Sciatic nerve (tissue), 2 donors: ENCODE measurements at regions not wholly inside any gene's neighbourhood (a gene's known extent, or its start where the extent isn't known, plus 50 kb on each side); places are given as distances from the start of the nearest gene placed in this dataset.
"Not testable (repeated sequence)": the region's sequence is repeated elsewhere in the genome, so short reads cannot be mapped to it uniquely, and the experiment has no call there.

ENCODE experiments used
- ATAC-seq: fragments of 200-7000 bp; cut with Tn5 transposase; one replicate; pipeline ENCODE4 v1.9.1; 2020; ENCODE audit warnings: mild to moderate bottlenecking, moderate library complexity
- DNase-seq: peaks from one replicate; pipeline ENCODE4 v3.0.0-alpha.2; 2020; ENCODE audit warnings: low spot score
- intact Hi-C: fragments of 100-400 bp; cut with DNase I; formaldehyde crosslinking; loops from one replicate; pipeline ENCODE4 v1.14.2; 2022
- donor health status: DM: no; HTN: no; CAD: no.
- donor health status: DM: no; HTN: no; CAD: no.

GRCh38 chr16:47939680-47940079, 216.1 kb downstream of the ABCC12 start:
- intact Hi-C loops: no loop called here
- DNase-seq: no peak
- ATAC-seq: no peak

GRCh38 chr16:47938272-47938671, 217.5 kb downstream of the ABCC12 start:
- ATAC-seq: no peak
- no peak for DNase-seq
- intact Hi-C loops: no loop called here

GRCh38 chr16:47928008-47928407, 227.8 kb downstream of the ABCC12 start:
- ATAC-seq: no peak
- intact Hi-C loops: no loop called here
- DNase-seq: no peak

- no peak for DNase-seq
- ATAC-seq: no peak
- intact Hi-C loops: no loop called here
Observed at GRCh38 chr16:47927330-47927729, 228.5 kb downstream of the ABCC12 start.

- ATAC-seq: no peak
- DNase-seq: no peak
- intact Hi-C loops: no loop called here
Observed at GRCh38 chr16:47925811-47926460, 229.9 kb downstream of the ABCC12 start.

GRCh38 chr16:47924950-47925349, 230.8 kb downstream of the ABCC12 start:
- intact Hi-C loops: no loop called here
- DNase-seq (no peak), ATAC-seq (no peak)

GRCh38 chr16:47921535-47921934, 234.3 kb downstream of the ABCC12 start:
- DNase-seq (no peak), ATAC-seq (no peak)
- intact Hi-C loops: no loop called here

GRCh38 chr16:47920709-47921108, 235.1 kb downstream of the ABCC12 start:
- intact Hi-C loops: no loop called here
- no peak for ATAC-seq
- DNase-seq: no peak

- DNase-seq (no peak), ATAC-seq (no peak)
- intact Hi-C loops: no loop called here
Observed at GRCh38 chr16:47917118-47917517, 238.7 kb downstream of the ABCC12 start.

GRCh38 chr16:47916266-47916665, 239.5 kb downstream of the ABCC12 start:
- DNase-seq: no peak
- ATAC-seq: no peak
- intact Hi-C loops: no loop called here

GRCh38 chr16:47907109-47907508, 248.7 kb downstream of the ABCC12 start:
- DNase-seq: no peak
- intact Hi-C loops: no loop called here
- ATAC-seq: no peak

GRCh38 chr16:47905771-47906170, 250.0 kb downstream of the ABCC12 start:
- DNase-seq (no peak), ATAC-seq (no peak)
- intact Hi-C loops: no loop called here

GRCh38 chr16:47904691-47905090, 251.1 kb downstream of the ABCC12 start:
- intact Hi-C loops: no loop called here
- DNase-seq (no peak), ATAC-seq (no peak)

- intact Hi-C loops: no loop called here
- DNase-seq: no peak
- no peak for ATAC-seq
Observed at GRCh38 chr16:47903470-47903869, 252.3 kb downstream of the ABCC12 start.

- ATAC-seq, DNase-seq, intact Hi-C loops: not testable (repeated sequence)
Observed at GRCh38 chr16:47897105-47897504, 258.7 kb downstream of the ABCC12 start.

- intact Hi-C loops: no loop called here
- DNase-seq (no peak), ATAC-seq (no peak)
Observed at GRCh38 chr16:47895146-47895545, 260.6 kb downstream of the ABCC12 start.

GRCh38 chr16:47892999-47893398, 262.8 kb downstream of the ABCC12 start:
- no peak for ATAC-seq
- intact Hi-C loops: no loop called here
- no peak for DNase-seq

GRCh38 chr16:47888734-47889133, 267.1 kb downstream of the ABCC12 start:
- intact Hi-C loops: no loop called here
- no peak for ATAC-seq
- no peak for DNase-seq

GRCh38 chr16:47888142-47888541, 267.7 kb downstream of the ABCC12 start:
- ATAC-seq (no peak), DNase-seq (no peak)
- intact Hi-C loops: no loop called here

- no peak for ATAC-seq
- no peak for DNase-seq
- intact Hi-C loops: no loop called here
Observed at GRCh38 chr16:47887496-47887895, 268.3 kb downstream of the ABCC12 start.

GRCh38 chr16:47886631-47887415, 269.0 kb downstream of the ABCC12 start:
- no peak for DNase-seq
- intact Hi-C loops: no loop called here
- ATAC-seq: no peak
